ENCODE measurements at regions not wholly inside any gene's neighbourhood (a gene's known extent, or its start where the extent isn't known, plus 50 kb on each side); places are given as distances from the start of the nearest gene placed in this dataset.

DNA sequence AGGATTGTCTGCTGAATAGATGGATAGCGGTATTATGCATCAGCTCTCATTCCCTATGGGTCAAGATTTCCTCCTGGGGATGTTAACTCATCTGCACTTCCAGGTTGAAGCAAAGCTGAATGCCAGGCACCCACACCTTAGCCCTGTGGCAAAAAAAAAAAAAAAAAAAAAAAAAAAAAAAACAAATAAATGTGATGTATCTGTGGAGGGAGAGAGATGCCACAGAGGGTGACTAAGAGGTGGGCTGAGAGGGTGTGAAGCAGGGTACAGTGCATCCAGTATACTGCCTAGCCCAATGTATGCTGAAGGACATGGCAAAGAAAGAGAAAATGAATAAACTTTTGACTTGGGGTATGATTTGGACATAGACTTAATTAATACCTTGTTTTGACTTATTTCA is 91.4 kb downstream of the COPS8 start:
- peaks cover 5% of the 10 kb centered on the region for H3K36me3 Mint-ChIP-seq (ENCODE audit: low read depth)
- TF ChIP-seq, protein P1, sequence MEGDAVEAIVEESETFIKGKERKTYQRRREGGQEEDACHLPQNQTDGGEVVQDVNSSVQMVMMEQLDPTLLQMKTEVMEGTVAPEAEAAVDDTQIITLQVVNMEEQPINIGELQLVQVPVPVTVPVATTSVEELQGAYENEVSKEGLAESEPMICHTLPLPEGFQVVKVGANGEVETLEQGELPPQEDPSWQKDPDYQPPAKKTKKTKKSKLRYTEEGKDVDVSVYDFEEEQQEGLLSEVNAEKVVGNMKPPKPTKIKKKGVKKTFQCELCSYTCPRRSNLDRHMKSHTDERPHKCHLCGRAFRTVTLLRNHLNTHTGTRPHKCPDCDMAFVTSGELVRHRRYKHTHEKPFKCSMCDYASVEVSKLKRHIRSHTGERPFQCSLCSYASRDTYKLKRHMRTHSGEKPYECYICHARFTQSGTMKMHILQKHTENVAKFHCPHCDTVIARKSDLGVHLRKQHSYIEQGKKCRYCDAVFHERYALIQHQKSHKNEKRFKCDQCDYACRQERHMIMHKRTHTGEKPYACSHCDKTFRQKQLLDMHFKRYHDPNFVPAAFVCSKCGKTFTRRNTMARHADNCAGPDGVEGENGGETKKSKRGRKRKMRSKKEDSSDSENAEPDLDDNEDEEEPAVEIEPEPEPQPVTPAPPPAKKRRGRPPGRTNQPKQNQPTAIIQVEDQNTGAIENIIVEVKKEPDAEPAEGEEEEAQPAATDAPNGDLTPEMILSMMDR (IDR thresholded peaks at IDR 0.05) = no peak
- H3K4me1 Mint-ChIP-seq = peaks cover 7% of the 10 kb centered on the region

DNA sequence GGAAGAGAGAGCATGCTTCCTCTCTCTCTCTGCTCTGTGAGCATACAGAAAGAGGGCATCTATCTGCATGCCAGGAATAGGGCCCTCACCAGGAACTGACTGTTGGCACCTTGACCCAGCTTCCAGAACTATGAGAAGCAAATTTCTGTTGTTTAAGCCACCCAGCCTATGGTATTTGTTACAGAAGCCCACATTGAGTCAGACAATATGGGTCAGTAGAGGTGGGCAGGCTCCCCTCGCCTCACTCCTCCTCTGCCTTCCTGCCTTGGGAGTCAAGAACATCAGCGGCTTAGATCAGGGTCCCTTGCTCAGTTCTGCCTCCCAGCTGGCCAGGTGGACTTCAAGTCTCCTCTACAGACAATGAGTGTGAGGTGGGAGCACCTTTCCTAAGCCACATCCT is 92.3 kb downstream of the COPS8 start:
- Mint-ChIP-seq H3K27ac (no peak overlapping the region), H3K9me3 (peaks cover 20% of the 10 kb centered on the region), H3K4me3 (no peak overlapping the region), H3K4me1 (peaks cover 9% of the 10 kb centered on the region), H3K27me3 (ENCODE audit: low read depth, poor library complexity) (no peaks in the 10 kb centered on the region), H3K36me3 (ENCODE audit: low read depth) (peaks cover 5% of the 10 kb centered on the region)
- TF ChIP-seq, protein P1 (IDR thresholded peaks at IDR 0.05) = no peak
- no peak for DNase-seq

More for the DNA sequence above, 91.4 kb downstream of the COPS8 start:
- Mint-ChIP-seq H3K27ac (no peak overlapping the region), H3K9me3 (peaks cover 20% of the 10 kb centered on the region), H3K4me3 (no peak overlapping the region), H3K27me3 (ENCODE audit: low read depth, poor library complexity) (no peaks in the 10 kb centered on the region)
- DNase-seq = no peak

DNA sequence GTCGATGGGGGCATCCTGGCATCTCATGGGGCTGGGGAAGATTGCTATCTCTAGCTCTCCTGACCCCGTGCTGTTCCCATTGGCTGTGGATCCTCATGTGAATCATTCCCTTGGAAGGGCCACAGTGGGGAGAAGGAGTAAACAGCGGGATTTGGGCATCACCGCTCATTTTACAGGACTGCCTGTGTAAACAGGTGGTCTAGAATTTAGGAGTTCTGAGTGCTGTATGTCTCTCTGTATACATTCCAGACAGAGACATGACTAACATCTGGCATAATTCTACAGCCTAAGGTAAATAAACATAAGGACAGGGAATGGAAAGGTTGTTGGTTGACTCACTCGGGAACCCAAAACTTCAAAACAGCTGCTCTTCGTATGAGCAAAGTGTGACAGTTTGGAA is 92.7 kb downstream of the COPS8 start:
- TF ChIP-seq, protein P1 (IDR thresholded peaks at IDR 0.05) = no peak
- Mint-ChIP-seq H3K27ac (no peak overlapping the region), H3K36me3 (ENCODE audit: low read depth) (peaks cover 5% of the 10 kb centered on the region), H3K4me1 (peaks cover 9% of the 10 kb centered on the region), H3K4me3 (no peak overlapping the region), H3K9me3 (peaks cover 18% of the 10 kb centered on the region), H3K27me3 (ENCODE audit: low read depth, poor library complexity) (no peaks in the 10 kb centered on the region)
- no peak for DNase-seq

DNA sequence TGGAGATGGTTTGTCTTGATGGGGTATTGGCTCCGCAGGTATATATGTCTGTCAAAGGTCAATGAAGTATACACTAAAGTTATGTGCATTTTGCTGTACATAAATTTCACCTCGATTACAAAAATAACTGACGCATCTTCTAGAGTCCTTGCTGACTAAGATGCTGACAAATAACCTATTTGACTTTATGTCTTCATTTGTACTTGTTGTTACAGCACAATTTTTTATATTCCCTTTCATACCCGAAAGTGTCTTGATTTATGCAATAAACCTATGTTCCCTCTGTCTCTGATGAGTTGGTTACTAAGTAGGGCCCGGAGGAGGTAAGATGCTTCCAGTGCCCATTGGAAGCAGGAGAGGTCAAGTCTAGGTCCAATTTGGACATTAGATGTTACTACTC is 93.5 kb downstream of the COPS8 start:
- Mint-ChIP-seq H3K27me3 (ENCODE audit: low read depth, poor library complexity) (no peaks in the 10 kb centered on the region), H3K27ac (no peak overlapping the region), H3K9me3 (peaks cover 10% of the 10 kb centered on the region), H3K4me3 (no peak overlapping the region), H3K4me1 (peaks cover 9% of the 10 kb centered on the region), H3K36me3 (ENCODE audit: low read depth) (peaks cover 5% of the 10 kb centered on the region)
- TF ChIP-seq, protein P1 (IDR thresholded peaks at IDR 0.05) = no peak
- DNase-seq = no peak

DNA sequence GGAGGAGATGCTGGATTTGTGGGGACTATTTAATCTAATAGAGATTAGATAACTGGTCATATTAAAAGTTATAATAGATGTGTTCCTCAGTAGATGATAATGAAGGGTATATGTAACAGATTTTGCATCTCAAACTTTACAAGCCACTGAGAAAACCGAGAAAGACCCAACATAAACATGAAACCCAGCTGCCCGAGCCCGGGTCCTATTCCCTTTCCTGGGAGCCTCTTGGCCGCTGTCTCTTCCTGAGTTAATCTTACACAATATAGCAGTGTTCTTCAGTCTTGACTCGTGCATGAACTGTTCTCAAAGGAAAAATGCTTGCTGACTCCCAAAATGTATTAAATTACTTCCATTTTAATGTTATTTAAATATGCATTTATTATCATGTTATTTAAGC is 94.5 kb downstream of the COPS8 start:
- no peak for DNase-seq
- Mint-ChIP-seq H3K9me3 (peaks cover 3% of the 10 kb centered on the region), H3K4me1 (peaks cover 9% of the 10 kb centered on the region), H3K4me3 (no peak overlapping the region), H3K36me3 (ENCODE audit: low read depth) (no peaks in the 10 kb centered on the region), H3K27me3 (ENCODE audit: low read depth, poor library complexity) (no peaks in the 10 kb centered on the region), H3K27ac (no peak overlapping the region)
- TF ChIP-seq, protein P1 (IDR thresholded peaks at IDR 0.05) = no peak

DNA sequence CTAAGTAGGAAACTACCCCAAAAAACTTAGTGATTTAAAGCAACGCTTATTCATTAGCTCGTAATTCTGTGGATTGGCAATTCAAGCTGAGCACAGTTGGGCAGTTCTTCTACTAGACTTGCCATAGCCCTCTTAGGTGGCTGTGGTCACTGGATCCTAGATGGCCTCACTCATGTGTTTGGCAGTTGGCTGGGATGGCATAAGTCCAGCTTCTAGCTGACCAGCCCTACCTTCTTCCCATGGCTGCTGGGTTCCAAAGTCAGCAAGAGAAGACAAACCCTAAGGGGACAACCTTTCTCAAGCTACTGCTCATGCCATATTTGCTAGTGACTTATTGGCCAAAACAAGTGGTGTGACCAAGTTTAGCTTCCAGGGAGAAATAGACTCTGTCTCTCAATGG is 95.3 kb downstream of the COPS8 start:
- TF ChIP-seq, protein P1 (IDR thresholded peaks at IDR 0.05) = no peak

More for the DNA sequence above, 95.3 kb downstream of the COPS8 start:
- Mint-ChIP-seq H3K27ac (no peak overlapping the region), H3K9me3 (no peaks in the 10 kb centered on the region), H3K36me3 (ENCODE audit: low read depth) (no peaks in the 10 kb centered on the region), H3K27me3 (ENCODE audit: low read depth, poor library complexity) (no peaks in the 10 kb centered on the region), H3K4me3 (no peak overlapping the region), H3K4me1 (peaks cover 9% of the 10 kb centered on the region)
- DNase-seq = no peak
